Brain microvascular endothelial cell (primary cell): ENCODE measurements at regions not wholly inside any gene's neighbourhood (a gene's known extent, or its start where the extent isn't known, plus 50 kb on each side); places are given as distances from the start of the nearest gene placed in this dataset.
A peak's percentile ranks its signal among the peaks of the same experiment; 100 is the strongest.

ENCODE experiments used
- DNase-seq: peaks from one replicate; pipeline ENCODE4 v3.0.0-alpha.2; 2020
- H3K27ac ChIP-seq: fragments of 250-450 bp; sonication (Bioruptor Pico); 2 replicates; pipeline ENCODE4 v1.5.1; 2020; ENCODE audit warnings: mild to moderate bottlenecking, moderate library complexity
- H3K27me3 ChIP-seq: fragments of 250-450 bp; sonication (Bioruptor Pico); replicated peaks from 2 replicates; pipeline ENCODE4 v1.5.1; 2020; ENCODE audit warnings: mild to moderate bottlenecking
- H3K36me3 ChIP-seq: fragments of 250-450 bp; sonication (Bioruptor Pico); replicated peaks from 2 replicates; pipeline ENCODE4 v1.5.1; 2020; ENCODE audit warnings: mild to moderate bottlenecking
- H3K4me3 ChIP-seq: 2 replicates; pipeline ENCODE4 v1.5.1; 2011; ENCODE audit warnings: low read depth, mild to moderate bottlenecking, control low read depth, low read length, moderate library complexity
- CTCF ChIP-seq: IDR thresholded peaks from 2 replicates; pipeline ENCODE4 v1.5.1; 2011; ENCODE audit warnings: low read depth, mild to moderate bottlenecking, moderate library complexity, low read length, control low read depth, inconsistent platforms; ENCODE audit errors: missing control alignments
- in situ Hi-C: cut with HindIII; loops from 2 replicates; pipeline ENCODE4 v1.10.0; 2017; ENCODE audit warnings: low sequenced_read_pairs, low pct_ligation_motif_present

- no peak for TF ChIP-seq CTCF
- no peaks in the 10 kb centered on the region for H3K27me3 ChIP-seq
- DNase-seq: no peak
- peak overlapping the region; percentile 99 for H3K27ac ChIP-seq
- H3K36me3 ChIP-seq: no peaks in the 10 kb centered on the region
- in situ Hi-C loops: no loop called here
- no peak overlapping the region for H3K4me3 ChIP-seq
These were observed 102.3 kb downstream of the FOXL1 start for GRCh38 chr16:86680661-86681030.

- Histone ChIP-seq H3K4me3 (peak overlapping the region; percentile 3), H3K27ac (peak overlapping the region; percentile 99)
- in situ Hi-C loops: no loop called here
These were observed 102.8 kb downstream of the FOXL1 start for GRCh38 chr16:86681031-86681756.

GRCh38 chr16:86681757-86682106 lies 103.4 kb downstream of the FOXL1 start:
- no peak for DNase-seq
- in situ Hi-C loops: no loop called here
- Histone ChIP-seq H3K36me3 (no peaks in the 10 kb centered on the region), H3K27me3 (no peaks in the 10 kb centered on the region), H3K27ac (peak overlapping the region; percentile 99), H3K4me3 (no peak overlapping the region)
- no peak for TF ChIP-seq CTCF

More at GRCh38 chr16:86681031-86681756, 102.8 kb downstream of the FOXL1 start:
- Histone ChIP-seq H3K36me3 (no peaks in the 10 kb centered on the region), H3K27me3 (no peaks in the 10 kb centered on the region)
- DNase-seq: peak; percentile 85
- TF ChIP-seq CTCF: peak; percentile 1

- DNase-seq: no peak
- in situ Hi-C loops: no loop called here
- Histone ChIP-seq H3K36me3 (no peaks in the 10 kb centered on the region), H3K27ac (peak overlapping the region; percentile 99), H3K4me3 (no peak overlapping the region), H3K27me3 (no peaks in the 10 kb centered on the region)
- no peak for TF ChIP-seq CTCF
These were observed 104.0 kb downstream of the FOXL1 start for GRCh38 chr16:86682219-86682904.

- H3K27ac ChIP-seq: no peak overlapping the region
- no peak for TF ChIP-seq CTCF
- H3K27me3 ChIP-seq: no peaks in the 10 kb centered on the region
- in situ Hi-C loops: no loop called here
- no peak overlapping the region for H3K4me3 ChIP-seq
- DNase-seq: no peak
- H3K36me3 ChIP-seq: no peaks in the 10 kb centered on the region
These were observed 105.3 kb downstream of the FOXL1 start for GRCh38 chr16:86683441-86684194.
